OCI-LY3 (cell line): ENCODE measurements at regions not wholly inside any gene's neighbourhood (a gene's known extent, or its start where the extent isn't known, plus 50 kb on each side); places are given as distances from the start of the nearest gene placed in this dataset.

Experiments
- H2AFZ ChIP-seq: fragments of 200-600, 300-600 bp; shearing (Covaris generic); 2 replicates; pipeline ENCODE4 v1.6.0; 2014; ENCODE audit warnings: antibody characterized with exemption, low read depth, low read length
- H3K27ac ChIP-seq: fragments of 200-600, 300-600 bp; sonication (generic); 2 replicates; pipeline ENCODE4 v1.5.1; 2014; ENCODE audit warnings: mild to moderate bottlenecking, low read length, moderate library complexity, mixed read lengths
- H3K27me3 ChIP-seq: fragments of 200-600, 300-600 bp; sonication (generic); 2 replicates; pipeline ENCODE4 v1.6.1; 2014; ENCODE audit warnings: low read depth, low read length, mixed read lengths
- H3K36me3 ChIP-seq: fragments of 200-600, 300-600 bp; sonication (generic); replicated peaks from 2 replicates; pipeline ENCODE3; 2014; ENCODE audit warnings: low read depth, low read length, mixed read lengths
- H3K4me1 ChIP-seq: fragments of 300-600, 200-600 bp; sonication (generic); 2 replicates; pipeline ENCODE4 v1.6.1; 2014; ENCODE audit warnings: low read length, mixed read lengths
- H3K4me2 ChIP-seq: fragments of 200-600, 300-600 bp; sonication (generic); 2 replicates; pipeline ENCODE4 v1.6.1; 2014; ENCODE audit warnings: low read length, mixed read lengths
- H3K4me3 ChIP-seq: fragments of 300-600, 200-600 bp; sonication (generic); 2 replicates; pipeline ENCODE4 v1.5.1; 2014; ENCODE audit warnings: antibody characterized with exemption, mild to moderate bottlenecking, low read length, moderate library complexity
- H3K79me2 ChIP-seq: fragments of 300-600, 200-600 bp; shearing (Covaris generic); 2 replicates; pipeline ENCODE4 v1.6.1; 2014; ENCODE audit warnings: mild to moderate bottlenecking, low read length, mixed read lengths
- H3K9ac ChIP-seq: fragments of 300-600, 200-600 bp; shearing (Covaris generic); 2 replicates; pipeline ENCODE4 v1.6.0; 2014; ENCODE audit warnings: mild to moderate bottlenecking, low read length, moderate library complexity
- H3K9me3 ChIP-seq: fragments of 200-600, 300-600 bp; shearing (Covaris generic); 2 replicates; pipeline ENCODE4 v1.6.1; 2014; ENCODE audit warnings: low read length, mixed read lengths; ENCODE audit not compliant: insufficient read depth
- H4K20me1 ChIP-seq: fragments of 200-600, 300-600 bp; sonication (generic); 2 replicates; pipeline ENCODE4 v1.6.1; 2016; ENCODE audit warnings: low read length, mixed read lengths; ENCODE audit not compliant: insufficient read depth
- EZH2phosphoT487 ChIP-seq: fragments of 200-600 bp; shearing (Covaris generic); IDR thresholded peaks from 2 replicates; pipeline ENCODE4 v1.6.1; 2018; ENCODE audit warnings: antibody characterized with exemption, mixed run types, low read depth
- TF ChIP-seq, protein P1 (sequence below): fragments of 200-600, 300-600 bp; sonication (generic); IDR thresholded peaks from 2 replicates; pipeline ENCODE4 v1.5.1; 2014; ENCODE audit warnings: antibody characterized with exemption, low read length, low read depth

DNA sequence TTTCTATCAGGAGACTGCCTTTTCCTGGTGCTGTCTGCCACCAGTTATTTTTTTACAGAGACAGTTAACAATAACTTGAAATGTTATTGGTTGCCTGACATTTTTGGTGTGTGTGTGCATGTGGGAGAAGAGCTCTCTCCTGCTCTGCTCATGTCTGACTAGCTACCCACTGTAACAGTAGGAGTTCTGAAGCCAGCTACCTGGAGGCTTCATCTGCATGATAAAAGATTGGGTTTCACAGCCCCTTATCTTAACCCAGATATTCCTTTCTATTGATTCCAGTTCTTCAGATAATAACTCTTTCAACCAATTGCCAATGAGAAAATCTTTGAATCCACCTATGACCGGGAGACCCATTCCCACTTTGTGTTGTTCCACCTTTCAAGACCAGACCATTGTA, 237.4 kb upstream of the PPP1R3A start:
- Histone ChIP-seq H3K79me2 (no peaks in the 10 kb centered on the region), H3K27me3 (no peaks in the 10 kb centered on the region)

DNA sequence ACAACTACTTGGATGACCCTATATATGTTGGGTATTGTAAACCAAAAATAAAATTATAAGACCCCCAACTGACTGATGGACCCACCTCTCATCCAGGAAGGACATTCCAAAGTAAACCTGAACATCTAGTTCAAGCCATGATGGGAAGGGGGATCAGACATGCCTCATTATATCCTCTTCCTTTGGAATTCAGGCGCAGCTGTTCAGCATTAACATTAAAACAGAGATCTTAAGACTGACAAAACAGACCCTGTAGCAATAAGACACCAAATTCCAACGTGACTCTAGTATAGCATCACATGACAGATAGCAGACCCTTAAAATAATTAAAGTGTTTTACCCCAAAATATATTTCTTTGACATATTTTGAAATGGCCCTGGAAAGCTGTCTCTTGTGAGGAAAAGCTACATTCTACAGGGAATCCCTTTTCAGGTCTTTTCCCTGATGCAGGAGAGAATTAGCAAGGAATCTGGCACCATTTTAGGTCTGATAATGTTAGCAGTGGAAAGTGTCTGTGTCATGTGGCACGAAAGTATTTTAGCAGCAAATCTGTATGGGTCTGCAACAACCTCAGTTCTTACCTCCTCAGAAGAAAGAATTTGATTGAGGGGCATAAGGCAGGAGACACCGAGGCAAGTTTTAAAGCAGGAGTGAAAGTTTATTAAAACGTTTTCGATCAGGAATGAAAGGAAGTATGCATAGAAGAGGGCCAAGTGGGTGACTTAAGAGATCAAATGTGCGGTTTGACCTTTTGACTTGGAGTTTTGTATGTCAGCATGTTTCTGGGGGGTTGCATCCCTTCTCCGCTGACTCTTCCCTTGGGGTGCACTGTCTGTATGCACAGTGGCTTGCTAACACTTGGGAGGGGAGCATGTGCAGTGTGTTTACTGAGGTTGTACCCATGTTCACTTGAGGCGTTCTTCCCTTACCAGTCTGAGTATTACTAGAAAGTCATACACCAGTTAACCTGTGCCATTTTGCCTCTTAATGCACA, 236.6 kb upstream of the PPP1R3A start:
- H4K20me1 ChIP-seq, result no peaks in the 10 kb centered on the region
- H2AFZ ChIP-seq, result no peak overlapping the region
- H3K4me3 ChIP-seq, result no peak overlapping the region
- H3K36me3 ChIP-seq, result no peaks in the 10 kb centered on the region
- H3K27ac ChIP-seq, result no peak overlapping the region
- peaks cover under 1% of the 10 kb centered on the region; the same call in 1 of the 2 replicates for H3K4me1 ChIP-seq
- no peaks in the 10 kb centered on the region for H3K9me3 ChIP-seq
- H3K4me2 ChIP-seq, result no peak overlapping the region
- H3K79me2 ChIP-seq, result no peaks in the 10 kb centered on the region
- no peak for TF ChIP-seq EZH2phosphoT487
- TF ChIP-seq, protein P1, sequence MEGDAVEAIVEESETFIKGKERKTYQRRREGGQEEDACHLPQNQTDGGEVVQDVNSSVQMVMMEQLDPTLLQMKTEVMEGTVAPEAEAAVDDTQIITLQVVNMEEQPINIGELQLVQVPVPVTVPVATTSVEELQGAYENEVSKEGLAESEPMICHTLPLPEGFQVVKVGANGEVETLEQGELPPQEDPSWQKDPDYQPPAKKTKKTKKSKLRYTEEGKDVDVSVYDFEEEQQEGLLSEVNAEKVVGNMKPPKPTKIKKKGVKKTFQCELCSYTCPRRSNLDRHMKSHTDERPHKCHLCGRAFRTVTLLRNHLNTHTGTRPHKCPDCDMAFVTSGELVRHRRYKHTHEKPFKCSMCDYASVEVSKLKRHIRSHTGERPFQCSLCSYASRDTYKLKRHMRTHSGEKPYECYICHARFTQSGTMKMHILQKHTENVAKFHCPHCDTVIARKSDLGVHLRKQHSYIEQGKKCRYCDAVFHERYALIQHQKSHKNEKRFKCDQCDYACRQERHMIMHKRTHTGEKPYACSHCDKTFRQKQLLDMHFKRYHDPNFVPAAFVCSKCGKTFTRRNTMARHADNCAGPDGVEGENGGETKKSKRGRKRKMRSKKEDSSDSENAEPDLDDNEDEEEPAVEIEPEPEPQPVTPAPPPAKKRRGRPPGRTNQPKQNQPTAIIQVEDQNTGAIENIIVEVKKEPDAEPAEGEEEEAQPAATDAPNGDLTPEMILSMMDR, result no peak
- no peaks in the 10 kb centered on the region for H3K27me3 ChIP-seq
- no peak overlapping the region for H3K9ac ChIP-seq

More for the DNA sequence above, 237.4 kb upstream of the PPP1R3A start:
- H3K4me3 ChIP-seq, result no peak overlapping the region
- H3K9me3 ChIP-seq, result no peaks in the 10 kb centered on the region
- H3K36me3 ChIP-seq, result no peaks in the 10 kb centered on the region
- H2AFZ ChIP-seq, result no peak overlapping the region
- H3K4me2 ChIP-seq, result no peak overlapping the region
- H3K27ac ChIP-seq, result no peak overlapping the region
- H3K9ac ChIP-seq, result no peak overlapping the region
- peaks cover 8% of the 10 kb centered on the region for H3K4me1 ChIP-seq
- H4K20me1 ChIP-seq, result no peaks in the 10 kb centered on the region
- no peak for TF ChIP-seq EZH2phosphoT487
- TF ChIP-seq, protein P1, result no peak

DNA sequence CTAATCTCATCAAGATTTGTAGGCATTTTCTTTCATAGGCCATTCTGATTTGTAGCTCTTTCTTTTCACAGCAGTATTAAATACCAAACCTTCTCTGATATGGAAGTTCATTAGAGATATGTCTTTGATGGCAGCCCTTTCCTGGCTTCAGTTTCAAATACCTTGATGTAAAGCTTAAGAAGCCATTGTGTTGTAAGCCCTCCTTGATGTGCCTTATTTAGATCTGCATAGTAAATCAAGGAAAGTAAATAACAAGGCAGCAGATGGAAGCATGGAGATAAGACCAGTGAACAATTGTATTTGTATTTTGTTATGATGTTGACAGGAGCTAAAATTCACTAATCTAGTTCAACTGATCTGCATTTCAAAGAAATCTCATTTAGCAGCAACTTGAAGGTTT, 234.9 kb upstream of the PPP1R3A start:
- no peak overlapping the region for H3K9ac ChIP-seq
- no peaks in the 10 kb centered on the region for H3K36me3 ChIP-seq
- H3K27ac ChIP-seq, result no peak overlapping the region
- no peaks in the 10 kb centered on the region for H3K79me2 ChIP-seq
- no peaks in the 10 kb centered on the region for H4K20me1 ChIP-seq
- H3K9me3 ChIP-seq, result no peaks in the 10 kb centered on the region
- peaks cover 14% of the 10 kb centered on the region for H3K4me1 ChIP-seq
- no peaks in the 10 kb centered on the region for H3K27me3 ChIP-seq
- H3K4me3 ChIP-seq, result no peak overlapping the region
- no peak overlapping the region for H3K4me2 ChIP-seq
- H2AFZ ChIP-seq, result no peak overlapping the region
- TF ChIP-seq, protein P1, result no peak
- no peak for TF ChIP-seq EZH2phosphoT487

DNA sequence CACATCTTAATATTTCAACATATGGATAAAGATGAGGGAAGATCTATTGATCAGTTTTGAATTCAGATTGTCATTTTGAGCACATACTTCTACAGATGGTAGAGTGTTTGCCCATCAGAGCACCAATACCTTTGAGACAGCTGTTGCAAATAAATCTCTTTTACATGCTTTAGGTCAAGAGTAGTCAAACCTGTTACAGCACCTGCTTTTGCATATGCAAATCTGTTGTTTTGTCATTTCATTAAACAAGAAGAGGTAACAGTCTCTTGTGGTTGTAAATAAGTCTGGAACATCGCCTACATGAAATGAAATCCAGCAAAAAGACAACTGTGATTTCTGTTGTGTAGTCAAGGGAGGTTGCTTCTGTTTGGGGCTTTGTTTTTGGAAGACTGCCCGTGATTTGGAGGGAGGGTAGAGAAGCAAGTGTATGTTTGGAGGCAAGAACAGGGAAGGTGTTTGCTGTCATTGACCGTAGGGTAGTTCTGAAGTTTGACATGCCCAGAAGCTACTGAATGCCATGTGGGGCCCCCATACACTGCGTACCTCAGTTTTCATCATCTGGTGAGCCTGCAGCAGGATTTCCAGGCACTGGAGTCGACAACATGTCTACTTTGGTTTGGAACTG, 233.6 kb upstream of the PPP1R3A start:
- H3K9me3 ChIP-seq, result no peaks in the 10 kb centered on the region
- no peaks in the 10 kb centered on the region for H3K27me3 ChIP-seq
- H3K9ac ChIP-seq, result no peak overlapping the region
- H3K79me2 ChIP-seq, result no peaks in the 10 kb centered on the region
- H3K4me3 ChIP-seq, result no peak overlapping the region
- no peaks in the 10 kb centered on the region for H3K36me3 ChIP-seq
- no peak for TF ChIP-seq EZH2phosphoT487
- TF ChIP-seq, protein P1, result no peak
- H2AFZ ChIP-seq, result no peak overlapping the region
- H3K4me2 ChIP-seq, result no peak overlapping the region
- H3K4me1 ChIP-seq, result peaks cover 20% of the 10 kb centered on the region
- no peak overlapping the region for H3K27ac ChIP-seq
- no peaks in the 10 kb centered on the region for H4K20me1 ChIP-seq
